ENCODE measurements at regions not wholly inside any gene's neighbourhood (a gene's known extent, or its start where the extent isn't known, plus 50 kb on each side); places are given as distances from the start of the nearest gene placed in this dataset.
"Not testable (repeated sequence)": the region's sequence is repeated elsewhere in the genome, so short reads cannot be mapped to it uniquely, and the experiment has no call there.

- WGBS (ENCODE audit: extremely low coverage, insufficient coverage, insufficient read length), result no CpG with 5 or more reads among the region's 2 CpGs
- no peaks in the 10 kb centered on the region for H3K79me2 ChIP-seq (ENCODE audit: control insufficient read depth, insufficient read depth, low read length, poor library complexity)
These were observed 203.8 kb downstream of the TPRG1 start for GRCh38 chr3:189375532-189375931.

GRCh38 chr3:189383630-189384029 is 211.9 kb downstream of the TPRG1 start:
- Histone ChIP-seq H3K23ac (ENCODE audit: low read length) (no peak overlapping the region), H4K8ac (ENCODE audit: low read depth, low read length) (no peak overlapping the region), H4K12ac (ENCODE audit: low read depth, low read length) (no peak overlapping the region), H2BK12ac (ENCODE audit: low read length) (no peak overlapping the region), H3K79me2 (ENCODE audit: control insufficient read depth, insufficient read depth, low read length, poor library complexity) (no peaks in the 10 kb centered on the region), H3K14ac (ENCODE audit: low read length) (no peak overlapping the region), H3K36me3 (ENCODE audit: control insufficient read depth in 1 of 2, insufficient read depth in 2 of 2, low read length in 2 of 2) (no peaks in the 10 kb centered on the region), H2BK5ac (ENCODE audit: low read depth, low read length, poor library complexity) (no peak overlapping the region), H3K27ac (ENCODE audit: low read depth, low read length) (no peak overlapping the region), H2AK5ac (ENCODE audit: low read length) (no peak overlapping the region), H3K4ac (ENCODE audit: low read depth, low read length) (no peak overlapping the region), H3K79me1 (ENCODE audit: low read length) (no peaks in the 10 kb centered on the region), H3K4me1 (ENCODE audit: control insufficient read depth in 1 of 2, insufficient read depth in 2 of 2, low read length in 2 of 2) (no peaks in the 10 kb centered on the region), H2BK120ac (ENCODE audit: insufficient read depth, low read length, poor library complexity) (no peak overlapping the region), H3K4me3 (ENCODE audit: low read depth, low read length) (no peak overlapping the region), H3K27me3 (ENCODE audit: insufficient read depth, low read length) (no peaks in the 10 kb centered on the region), H3K4me2 (ENCODE audit: low read length) (no peak overlapping the region), H2AFZ (ENCODE audit: insufficient read depth, low read length, poor library complexity) (no peak overlapping the region), H3K9me3 (ENCODE audit: insufficient read depth, low read depth, low read length) (no peaks in the 10 kb centered on the region), H4K91ac (ENCODE audit: low read depth, low read length) (no peak overlapping the region), H3K18ac (ENCODE audit: low read length) (no peak overlapping the region), H3K9ac (ENCODE audit: low read length) (no peak overlapping the region)
- WGBS (ENCODE audit: extremely low coverage, insufficient coverage, insufficient read length), result no CpG with 5 or more reads among the region's 1 CpG
- no peak for DNase-seq

More at GRCh38 chr3:189375532-189375931, 203.8 kb downstream of the TPRG1 start:
- no peak overlapping the region for H3K4me3 ChIP-seq (ENCODE audit: low read depth, low read length)
- H3K23ac ChIP-seq (ENCODE audit: low read length), result no peak overlapping the region
- H3K27me3 ChIP-seq (ENCODE audit: insufficient read depth, low read length), result no peaks in the 10 kb centered on the region
- no peak overlapping the region for H3K18ac ChIP-seq (ENCODE audit: low read length)
- no peak overlapping the region for H3K4me2 ChIP-seq (ENCODE audit: low read length)
- H3K4me1 ChIP-seq (ENCODE audit: control insufficient read depth in 1 of 2, insufficient read depth in 2 of 2, low read length in 2 of 2), result no peaks in the 10 kb centered on the region
- H2BK120ac ChIP-seq (ENCODE audit: insufficient read depth, low read length, poor library complexity), result no peak overlapping the region
- no peak overlapping the region for H3K9ac ChIP-seq (ENCODE audit: low read length)
- no peak overlapping the region for H3K27ac ChIP-seq (ENCODE audit: low read depth, low read length)
- DNase-seq, result no peak
- H2AK5ac ChIP-seq (ENCODE audit: low read length), result no peak overlapping the region
- no peak overlapping the region for H4K12ac ChIP-seq (ENCODE audit: low read depth, low read length)
- no peaks in the 10 kb centered on the region for H3K79me1 ChIP-seq (ENCODE audit: low read length)
- no peak overlapping the region for H2BK5ac ChIP-seq (ENCODE audit: low read depth, low read length, poor library complexity)
- H3K14ac ChIP-seq (ENCODE audit: low read length), result no peak overlapping the region
- peaks cover 3% of the 10 kb centered on the region for H3K9me3 ChIP-seq (ENCODE audit: insufficient read depth, low read depth, low read length)
- no peak overlapping the region for H2AFZ ChIP-seq (ENCODE audit: insufficient read depth, low read length, poor library complexity)
- no peak overlapping the region for H4K8ac ChIP-seq (ENCODE audit: low read depth, low read length)
- no peaks in the 10 kb centered on the region for H3K36me3 ChIP-seq (ENCODE audit: control insufficient read depth in 1 of 2, insufficient read depth in 2 of 2, low read length in 2 of 2)
- no peak overlapping the region for H2BK12ac ChIP-seq (ENCODE audit: low read length)
- H3K4ac ChIP-seq (ENCODE audit: low read depth, low read length), result no peak overlapping the region
- no peak overlapping the region for H4K91ac ChIP-seq (ENCODE audit: low read depth, low read length)

GRCh38 chr3:189385880-189386279 is 214.1 kb downstream of the TPRG1 start:
- not testable (repeated sequence) for H3K79me2 ChIP-seq (ENCODE audit: control insufficient read depth, insufficient read depth, low read length, poor library complexity); H4K91ac ChIP-seq (ENCODE audit: low read depth, low read length); H3K27me3 ChIP-seq (ENCODE audit: insufficient read depth, low read length); H4K12ac ChIP-seq (ENCODE audit: low read depth, low read length); H2BK5ac ChIP-seq (ENCODE audit: low read depth, low read length, poor library complexity); H3K9ac ChIP-seq (ENCODE audit: low read length); H2AFZ ChIP-seq (ENCODE audit: insufficient read depth, low read length, poor library complexity); H3K36me3 ChIP-seq (ENCODE audit: control insufficient read depth in 1 of 2, insufficient read depth in 2 of 2, low read length in 2 of 2); H3K27ac ChIP-seq (ENCODE audit: low read depth, low read length); H3K79me1 ChIP-seq (ENCODE audit: low read length); H4K8ac ChIP-seq (ENCODE audit: low read depth, low read length); H3K9me3 ChIP-seq (ENCODE audit: insufficient read depth, low read depth, low read length); H3K4me1 ChIP-seq (ENCODE audit: control insufficient read depth in 1 of 2, insufficient read depth in 2 of 2, low read length in 2 of 2); DNase-seq; H3K4me3 ChIP-seq (ENCODE audit: low read depth, low read length); H3K14ac ChIP-seq (ENCODE audit: low read length); H3K4ac ChIP-seq (ENCODE audit: low read depth, low read length); H3K23ac ChIP-seq (ENCODE audit: low read length); H2BK120ac ChIP-seq (ENCODE audit: insufficient read depth, low read length, poor library complexity); H3K18ac ChIP-seq (ENCODE audit: low read length); H2BK12ac ChIP-seq (ENCODE audit: low read length); H3K4me2 ChIP-seq (ENCODE audit: low read length); H2AK5ac ChIP-seq (ENCODE audit: low read length)
- no CpG with 5 or more reads among the region's 1 CpG for WGBS (ENCODE audit: extremely low coverage, insufficient coverage, insufficient read length)

- H2AK5ac ChIP-seq (ENCODE audit: low read length), result no peak overlapping the region
These were observed 215.0 kb downstream of the TPRG1 start for GRCh38 chr3:189386739-189387138.

More at GRCh38 chr3:189386739-189387138, 215.0 kb downstream of the TPRG1 start:
- H3K4me1 ChIP-seq (ENCODE audit: control insufficient read depth in 1 of 2, insufficient read depth in 2 of 2, low read length in 2 of 2), result no peaks in the 10 kb centered on the region
- no peak for DNase-seq
- no peak overlapping the region for H3K27ac ChIP-seq (ENCODE audit: low read depth, low read length)
- H3K79me1 ChIP-seq (ENCODE audit: low read length), result no peaks in the 10 kb centered on the region
- H3K9me3 ChIP-seq (ENCODE audit: insufficient read depth, low read depth, low read length), result no peaks in the 10 kb centered on the region
- H4K91ac ChIP-seq (ENCODE audit: low read depth, low read length), result no peak overlapping the region
- no peak overlapping the region for H4K8ac ChIP-seq (ENCODE audit: low read depth, low read length)
- H3K9ac ChIP-seq (ENCODE audit: low read length), result no peak overlapping the region
- H3K14ac ChIP-seq (ENCODE audit: low read length), result no peak overlapping the region
- no peak overlapping the region for H2BK12ac ChIP-seq (ENCODE audit: low read length)
- H2BK120ac ChIP-seq (ENCODE audit: insufficient read depth, low read length, poor library complexity), result no peak overlapping the region
- H3K23ac ChIP-seq (ENCODE audit: low read length), result no peak overlapping the region
- no peak overlapping the region for H3K4me3 ChIP-seq (ENCODE audit: low read depth, low read length)
- WGBS (ENCODE audit: extremely low coverage, insufficient coverage, insufficient read length), result no CpG with 5 or more reads among the region's 3 CpGs
- no peak overlapping the region for H2BK5ac ChIP-seq (ENCODE audit: low read depth, low read length, poor library complexity)
- H3K27me3 ChIP-seq (ENCODE audit: insufficient read depth, low read length), result no peaks in the 10 kb centered on the region
- H3K36me3 ChIP-seq (ENCODE audit: control insufficient read depth in 1 of 2, insufficient read depth in 2 of 2, low read length in 2 of 2), result no peaks in the 10 kb centered on the region
- H3K79me2 ChIP-seq (ENCODE audit: control insufficient read depth, insufficient read depth, low read length, poor library complexity), result no peaks in the 10 kb centered on the region
- no peak overlapping the region for H3K4ac ChIP-seq (ENCODE audit: low read depth, low read length)
- no peak overlapping the region for H3K18ac ChIP-seq (ENCODE audit: low read length)
- H3K4me2 ChIP-seq (ENCODE audit: low read length), result no peak overlapping the region
- no peak overlapping the region for H4K12ac ChIP-seq (ENCODE audit: low read depth, low read length)
- no peak overlapping the region for H2AFZ ChIP-seq (ENCODE audit: insufficient read depth, low read length, poor library complexity)
